ENCODE measurements at regions not wholly inside any gene's neighbourhood (a gene's known extent, or its start where the extent isn't known, plus 50 kb on each side); places are given as distances from the start of the nearest gene placed in this dataset.

- intact Hi-C loops (cut with micrococcal nuclease) = no loop called here
- TF ChIP-seq EZH2 (IDR thresholded peaks at IDR 0.05; ENCODE audit: borderline replicate concordance, insufficient read depth, low read depth, low read length, poor library complexity, severe bottlenecking) (no peak), CTCF (IDR thresholded peaks at IDR 0.05) (no peak)
- Histone ChIP-seq H3K4me3 (ENCODE audit: control extremely low read depth in 1 of 5, extremely low read depth in 1 of 5, insufficient read depth in 1 of 5, low read depth in 2 of 5, low read length in 4 of 5) (no peak overlapping the region), H3K79me2 (ENCODE audit: control insufficient read depth, insufficient read depth, low read length) (no peaks in the 10 kb centered on the region), H3K27ac (ENCODE audit: low read length in 2 of 2) (no peak overlapping the region), H3K4me2 (replicated peaks; ENCODE audit: low read depth, low read length, poor library complexity, severe bottlenecking) (no peak overlapping the region), H3K9ac (ENCODE audit: low read length) (no peak overlapping the region), H3K4me1 (ENCODE audit: control insufficient read depth in 2 of 2, insufficient read depth in 2 of 2, low read length in 2 of 2) (no peaks in the 10 kb centered on the region), H3K9me3 (ENCODE audit: control extremely low read depth in 1 of 3, control insufficient read depth in 2 of 3, insufficient read depth in 1 of 3, low read length in 2 of 3) (peaks cover 0 to 27% (median 5%) of the 10 kb centered on the region in 3 donors), H3K36me3 (replicated peaks in 1 of 2; ENCODE audit: control extremely low read depth in 1 of 2, control insufficient read depth in 1 of 2, extremely low read depth in 1 of 2, insufficient read depth in 2 of 2, low read length in 1 of 2) (no peaks in the 10 kb centered on the region), H4K20me1 (ENCODE audit: control insufficient read depth, insufficient read depth, low read length, poor library complexity, severe bottlenecking) (no peaks in the 10 kb centered on the region), H3K27me3 (replicated peaks in 1 of 4; ENCODE audit: control extremely low read depth in 1 of 4, control insufficient read depth in 3 of 4, insufficient read depth in 4 of 4, low read length in 3 of 4) (peaks cover 0 to 2% (median 0%) of the 10 kb centered on the region in 4 experiments), H2AFZ (ENCODE audit: insufficient read depth, low read depth, low read length, poor library complexity, severe bottlenecking) (no peak overlapping the region)
- WGBS (ENCODE audit: insufficient coverage) = 92% methylated on average over 1 of the region's 4 CpGs
- ATAC-seq (ENCODE audit: low read depth) (no peak), DNase-seq (no peak)
- peaks cover 11% of the 10 kb centered on the region for H3K27me3 Mint-ChIP-seq
- no peak overlapping the region for H3K4me3 Mint-ChIP-seq
- no peak overlapping the region for H3K27ac Mint-ChIP-seq
- CTCF ChIA-PET = no interaction called here
- H3K4me1 Mint-ChIP-seq = no peaks in the 10 kb centered on the region
- POLR2A ChIA-PET = no interaction called here
- peaks cover 3% of the 10 kb centered on the region for H3K9me3 Mint-ChIP-seq (ENCODE audit: insufficient read depth)
These were observed 63.4 kb downstream of the BARX1 start for GRCh38 chr9:93891549-93892310.

- DNase-seq (no peak), ATAC-seq (ENCODE audit: low read depth) (no peak)
- Histone ChIP-seq H3K4me2 (replicated peaks; ENCODE audit: low read depth, low read length, poor library complexity, severe bottlenecking) (no peak overlapping the region), H4K20me1 (ENCODE audit: control insufficient read depth, insufficient read depth, low read length, poor library complexity, severe bottlenecking) (no peaks in the 10 kb centered on the region), H3K4me3 (ENCODE audit: control extremely low read depth in 1 of 5, extremely low read depth in 1 of 5, insufficient read depth in 1 of 5, low read depth in 2 of 5, low read length in 4 of 5) (no peak overlapping the region), H3K27me3 (replicated peaks in 1 of 4; ENCODE audit: control extremely low read depth in 1 of 4, control insufficient read depth in 3 of 4, insufficient read depth in 4 of 4, low read length in 3 of 4) (peaks cover 0 to 2% (median 0%) of the 10 kb centered on the region in 4 experiments), H3K9me3 (ENCODE audit: control extremely low read depth in 1 of 3, control insufficient read depth in 2 of 3, insufficient read depth in 1 of 3, low read length in 2 of 3) (peaks cover 0 to 27% (median 5%) of the 10 kb centered on the region in 3 donors), H3K4me1 (ENCODE audit: control insufficient read depth in 2 of 2, insufficient read depth in 2 of 2, low read length in 2 of 2) (no peaks in the 10 kb centered on the region), H3K79me2 (ENCODE audit: control insufficient read depth, insufficient read depth, low read length) (no peaks in the 10 kb centered on the region), H2AFZ (ENCODE audit: insufficient read depth, low read depth, low read length, poor library complexity, severe bottlenecking) (no peak overlapping the region), H3K9ac (ENCODE audit: low read length) (no peak overlapping the region), H3K27ac (ENCODE audit: low read length in 2 of 2) (no peak overlapping the region), H3K36me3 (replicated peaks in 1 of 2; ENCODE audit: control extremely low read depth in 1 of 2, control insufficient read depth in 1 of 2, extremely low read depth in 1 of 2, insufficient read depth in 2 of 2, low read length in 1 of 2) (no peaks in the 10 kb centered on the region)
- Mint-ChIP-seq H3K9me3 (ENCODE audit: insufficient read depth) (peaks cover 3% of the 10 kb centered on the region), H3K4me1 (no peaks in the 10 kb centered on the region), H3K4me3 (no peak overlapping the region), H3K27ac (no peak overlapping the region), H3K27me3 (peaks cover 12% of the 10 kb centered on the region)
- WGBS (ENCODE audit: insufficient coverage) = 84% methylated on average over 6 of the region's 6 CpGs
- intact Hi-C loops (cut with micrococcal nuclease) = no loop called here
- no peak for TF ChIP-seq CTCF (IDR thresholded peaks at IDR 0.05)
- TF ChIP-seq EZH2 (IDR thresholded peaks at IDR 0.05; ENCODE audit: borderline replicate concordance, insufficient read depth, low read depth, low read length, poor library complexity, severe bottlenecking) = no peak
- CTCF ChIA-PET = no interaction called here
- POLR2A ChIA-PET = no interaction called here
These were observed 64.1 kb downstream of the BARX1 start for GRCh38 chr9:93891050-93891449.

All from B cell (primary cell).